AG04450 (cell line): ENCODE measurements at regions not wholly inside any gene's neighbourhood (a gene's known extent, or its start where the extent isn't known, plus 50 kb on each side); places are given as distances from the start of the nearest gene placed in this dataset.
"Not testable (repeated sequence)": the region's sequence is repeated elsewhere in the genome, so short reads cannot be mapped to it uniquely, and the experiment has no call there.

ENCODE experiments used
- CTCF ChIA-PET: fragments of 300-600, 350-600 bp; formaldehyde crosslinking; extraction: SDS; loops from one replicate; lab custom pipeline; 2022; ENCODE audit warnings: antibody characterized with exemption, inconsistent platforms; lab: Charles Lee
- POLR2A ChIA-PET: fragments of 350-600 bp; formaldehyde crosslinking; extraction: SDS; loops from one replicate; lab custom pipeline; 2021; ENCODE audit warnings: antibody characterized with exemption, inconsistent platforms; lab: Yijun Ruan, JAX
- DNase-seq: peaks from one replicate; pipeline ENCODE4 v3.0.0-alpha.2; 2011; ENCODE audit warnings: low read depth, low spot score
- H3K27ac ChIP-seq: one replicate; pipeline ENCODE4 v1.5.1; 2012; ENCODE audit warnings: low read depth, low read length, control low read depth
- H3K27me3 ChIP-seq: one replicate; pipeline ENCODE4 v1.6.0; 2012; ENCODE audit warnings: low read length; ENCODE audit not compliant: control insufficient read depth, insufficient read depth
- H3K4me3 ChIP-seq: 2 replicates; pipeline ENCODE4 v1.5.1; 2011; ENCODE audit warnings: mild to moderate bottlenecking, low read depth, low read length, control low read depth
- H3K9me3 ChIP-seq: 2 replicates; pipeline ENCODE4 v1.5.1; 2012; ENCODE audit warnings: low read length; ENCODE audit not compliant: control insufficient read depth, insufficient read depth
- TF ChIP-seq, protein P1 (sequence below): IDR thresholded peaks from 2 replicates; pipeline ENCODE4 v1.5.1; 2011; ENCODE audit warnings: low read depth, low read length, control low read depth, inconsistent platforms

GRCh38 chr11:57057561-57057960 lies 68.8 kb downstream of the OR5AK2 start:
- Histone ChIP-seq H3K27ac (no peak overlapping the region), H3K4me3 (no peak overlapping the region), H3K9me3 (no peaks in the 10 kb centered on the region), H3K27me3 (no peaks in the 10 kb centered on the region)
- DNase-seq: no peak
- POLR2A ChIA-PET: no interaction called here
- CTCF ChIA-PET: interaction anchor here (1.2 kb wide), 1 partner anchor 192 kb away, joined by 7 read pairs; no protein-coding TSS in a partner anchor
- TF ChIP-seq, protein P1, sequence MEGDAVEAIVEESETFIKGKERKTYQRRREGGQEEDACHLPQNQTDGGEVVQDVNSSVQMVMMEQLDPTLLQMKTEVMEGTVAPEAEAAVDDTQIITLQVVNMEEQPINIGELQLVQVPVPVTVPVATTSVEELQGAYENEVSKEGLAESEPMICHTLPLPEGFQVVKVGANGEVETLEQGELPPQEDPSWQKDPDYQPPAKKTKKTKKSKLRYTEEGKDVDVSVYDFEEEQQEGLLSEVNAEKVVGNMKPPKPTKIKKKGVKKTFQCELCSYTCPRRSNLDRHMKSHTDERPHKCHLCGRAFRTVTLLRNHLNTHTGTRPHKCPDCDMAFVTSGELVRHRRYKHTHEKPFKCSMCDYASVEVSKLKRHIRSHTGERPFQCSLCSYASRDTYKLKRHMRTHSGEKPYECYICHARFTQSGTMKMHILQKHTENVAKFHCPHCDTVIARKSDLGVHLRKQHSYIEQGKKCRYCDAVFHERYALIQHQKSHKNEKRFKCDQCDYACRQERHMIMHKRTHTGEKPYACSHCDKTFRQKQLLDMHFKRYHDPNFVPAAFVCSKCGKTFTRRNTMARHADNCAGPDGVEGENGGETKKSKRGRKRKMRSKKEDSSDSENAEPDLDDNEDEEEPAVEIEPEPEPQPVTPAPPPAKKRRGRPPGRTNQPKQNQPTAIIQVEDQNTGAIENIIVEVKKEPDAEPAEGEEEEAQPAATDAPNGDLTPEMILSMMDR: no peak

GRCh38 chr11:57062957-57063356 lies 74.2 kb downstream of the OR5AK2 start:
- H3K27me3 ChIP-seq, POLR2A ChIA-PET, H3K27ac ChIP-seq, CTCF ChIA-PET, DNase-seq, H3K4me3 ChIP-seq, H3K9me3 ChIP-seq: not testable (repeated sequence)

- DNase-seq: no peak
- no peaks in the 10 kb centered on the region for H3K27me3 ChIP-seq
- H3K27ac ChIP-seq: no peak overlapping the region
- ChIA-PET CTCF (interaction anchor here (1.2 kb wide), 1 partner anchor 179 kb away, joined by 6 read pairs; no protein-coding TSS in a partner anchor), POLR2A (no interaction called here)
- H3K9me3 ChIP-seq: no peaks in the 10 kb centered on the region
- no peak overlapping the region for H3K4me3 ChIP-seq
- TF ChIP-seq, protein P1: no peak
These were observed 81.2 kb downstream of the OR5AK2 start for GRCh38 chr11:57069942-57070341.

DNA sequence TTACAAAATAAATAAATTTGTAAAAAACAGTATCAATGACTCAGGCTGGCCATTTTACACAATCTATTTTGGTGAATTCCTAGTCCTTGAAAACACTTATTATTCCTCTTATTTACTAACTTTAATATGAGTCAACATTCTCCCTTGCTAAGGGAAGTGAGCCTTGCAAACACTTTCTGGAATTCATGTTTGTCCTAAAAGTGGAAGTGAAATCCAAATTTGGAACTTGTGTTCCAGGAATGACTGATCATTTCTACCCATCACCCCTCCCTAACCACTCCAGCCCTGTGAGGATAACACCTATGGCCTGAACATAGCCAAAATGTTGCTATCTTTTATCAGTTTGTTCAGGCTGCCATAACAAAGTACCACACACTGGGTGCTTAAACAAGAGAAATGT lies 83.1 kb downstream of the OR5AK2 start:
- POLR2A ChIA-PET: no interaction called here

GRCh38 chr11:57072640-57073039 lies 83.9 kb downstream of the OR5AK2 start:
- CTCF ChIA-PET: interaction anchor here (1.2 to 4.0 kb wide), 2 partner anchors 177 to 231 kb away, joined by 3 to 40 read pairs; no protein-coding TSS in a partner anchor
- Histone ChIP-seq H3K4me3 (no peak overlapping the region), H3K9me3 (no peaks in the 10 kb centered on the region), H3K27ac (no peak overlapping the region), H3K27me3 (no peaks in the 10 kb centered on the region)
- peak; percentile 88 for DNase-seq
- POLR2A ChIA-PET: no interaction called here
- TF ChIP-seq, protein P1: no peak

More for the DNA sequence above, 83.1 kb downstream of the OR5AK2 start:
- Histone ChIP-seq H3K9me3 (no peaks in the 10 kb centered on the region), H3K27ac (peak overlapping the region; percentile 41), H3K4me3 (no peak overlapping the region), H3K27me3 (no peaks in the 10 kb centered on the region)
- TF ChIP-seq, protein P1: no peak
- no peak for DNase-seq
- CTCF ChIA-PET: interaction anchor here (1.0 kb wide), 1 partner anchor 178 kb away, joined by 9 read pairs; no protein-coding TSS in a partner anchor
